HUDEP-2 (cell line): ENCODE measurements at regions not wholly inside any gene's neighbourhood (a gene's known extent, or its start where the extent isn't known, plus 50 kb on each side); places are given as distances from the start of the nearest gene placed in this dataset.

ENCODE experiments used
- DNase-seq, 76 experiments: peaks; one replicate each; lab custom pipeline; 2025; ENCODE audit not compliant: unreplicated experiment in 76 of 76; lab: John Stamatoyannopoulos, UW

GRCh38 chr1:88075813-88076212 is 608.3 kb upstream of the PKN2 start:
- DNase-seq, result no peak

- DNase-seq, result no peak
These were observed 605.0 kb upstream of the PKN2 start for GRCh38 chr1:88079036-88079435.

- no peak for DNase-seq
These were observed 603.2 kb upstream of the PKN2 start for GRCh38 chr1:88080875-88081274.

- DNase-seq, result no peak
These were observed 595.6 kb upstream of the PKN2 start for GRCh38 chr1:88088481-88088880.

- no peak for DNase-seq
These were observed 594.1 kb upstream of the PKN2 start for GRCh38 chr1:88089961-88090360.

- no peak for DNase-seq
These were observed 585.2 kb upstream of the PKN2 start for GRCh38 chr1:88098881-88099280.

GRCh38 chr1:88101041-88101440 is 583.0 kb upstream of the PKN2 start:
- no peak for DNase-seq

- DNase-seq, result no peak
These were observed 579.8 kb upstream of the PKN2 start for GRCh38 chr1:88104236-88104635.

- DNase-seq, result no peak
These were observed 579.2 kb upstream of the PKN2 start for GRCh38 chr1:88104886-88105285.

- DNase-seq, result no peak
These were observed 572.3 kb upstream of the PKN2 start for GRCh38 chr1:88111816-88112215.

- no peak for DNase-seq
These were observed 566.5 kb upstream of the PKN2 start for GRCh38 chr1:88117597-88117996.

- no peak for DNase-seq
These were observed 565.8 kb upstream of the PKN2 start for GRCh38 chr1:88118176-88118845.

GRCh38 chr1:88124614-88125013 is 559.5 kb upstream of the PKN2 start:
- DNase-seq, result no peak

- DNase-seq, result no peak
These were observed 557.6 kb upstream of the PKN2 start for GRCh38 chr1:88126467-88126866.

- DNase-seq, result no peak
These were observed 550.1 kb upstream of the PKN2 start for GRCh38 chr1:88133991-88134390.

GRCh38 chr1:88134983-88135921 is 548.8 kb upstream of the PKN2 start:
- DNase-seq, result no peak

GRCh38 chr1:88139633-88140032 is 544.4 kb upstream of the PKN2 start:
- DNase-seq, result no peak

- DNase-seq, result no peak
These were observed 543.7 kb upstream of the PKN2 start for GRCh38 chr1:88140325-88140724.

GRCh38 chr1:88141499-88142074 is 542.5 kb upstream of the PKN2 start:
- no peak for DNase-seq

- no peak for DNase-seq
These were observed 538.3 kb upstream of the PKN2 start for GRCh38 chr1:88145752-88146151.

- no peak for DNase-seq
These were observed 534.4 kb upstream of the PKN2 start for GRCh38 chr1:88149686-88150085.

GRCh38 chr1:88150330-88150729 is 533.7 kb upstream of the PKN2 start:
- DNase-seq, result no peak
